ENCODE measurements at regions not wholly inside any gene's neighbourhood (a gene's known extent, or its start where the extent isn't known, plus 50 kb on each side); places are given as distances from the start of the nearest gene placed in this dataset.

GRCh38 chr1:208559597-208560329 lies 315.6 kb upstream of the PLXNA2 start:
- TF ChIP-seq TAF1 (IDR thresholded peaks at IDR 0.05; ENCODE audit: low read depth) (no peak), USF1 (IDR thresholded peaks at IDR 0.05) (no peak), EP300 (IDR thresholded peaks at IDR 0.05; ENCODE audit: borderline replicate concordance) (no peak), REST (IDR thresholded peaks at IDR 0.05; ENCODE audit: low read depth) (no peak), FOXM1 (IDR thresholded peaks at IDR 0.05; ENCODE audit: borderline replicate concordance, low read depth) (no peak), YY1 (IDR thresholded peaks at IDR 0.05; ENCODE audit: low read depth) (no peak)

Data from Ishikawa (cell line).